GM21576 (cell line): ENCODE measurements at regions not wholly inside any gene's neighbourhood (a gene's known extent, or its start where the extent isn't known, plus 50 kb on each side); places are given as distances from the start of the nearest gene placed in this dataset.

Experiments used
- ATAC-seq: cut with Tn5 transposase; IDR thresholded peaks from one replicate; pipeline ENCODE4 v1.9.1; 2021; ENCODE audit warnings: mild to moderate bottlenecking, moderate library complexity; ENCODE audit not compliant: unreplicated experiment

DNA sequence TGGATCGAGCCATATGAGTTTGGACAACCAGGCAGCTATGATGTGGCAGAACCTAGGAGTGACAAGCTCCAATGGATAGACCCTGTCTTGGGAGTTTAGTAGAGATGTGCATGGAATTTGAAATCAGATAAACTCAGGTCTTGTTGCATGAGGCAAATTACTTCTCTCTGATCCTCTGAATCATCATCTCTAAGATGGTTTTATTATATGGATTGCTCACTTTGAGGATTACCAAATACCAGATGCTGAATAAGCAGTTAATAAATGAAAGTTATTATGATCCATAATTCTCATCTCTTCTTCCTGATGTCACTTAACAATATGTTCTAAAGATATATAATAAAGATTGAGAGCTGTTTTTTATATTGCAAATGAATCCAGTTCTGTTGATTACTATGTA lies 622.2 kb downstream of the NTRK3 start:
- no peak for ATAC-seq

DNA sequence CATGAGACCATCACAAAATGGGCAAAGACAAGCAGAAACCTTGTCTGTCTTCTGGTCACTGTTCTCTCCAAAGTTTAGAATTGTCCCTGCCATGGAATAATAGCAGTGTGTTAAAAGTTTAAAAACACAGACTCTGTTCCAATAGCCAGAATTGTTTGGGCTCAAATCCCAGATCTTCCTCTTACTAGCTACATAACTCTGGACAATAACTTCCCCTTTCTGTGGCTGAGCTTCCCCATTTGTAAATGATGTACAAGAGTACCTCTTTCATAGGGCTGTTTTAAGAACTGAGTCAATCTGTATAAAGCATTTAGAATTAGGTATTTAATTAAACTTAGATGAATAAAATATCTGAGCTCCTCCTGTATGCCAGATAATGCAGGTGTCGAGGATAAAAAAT lies 623.0 kb downstream of the NTRK3 start:
- no peak for ATAC-seq

DNA sequence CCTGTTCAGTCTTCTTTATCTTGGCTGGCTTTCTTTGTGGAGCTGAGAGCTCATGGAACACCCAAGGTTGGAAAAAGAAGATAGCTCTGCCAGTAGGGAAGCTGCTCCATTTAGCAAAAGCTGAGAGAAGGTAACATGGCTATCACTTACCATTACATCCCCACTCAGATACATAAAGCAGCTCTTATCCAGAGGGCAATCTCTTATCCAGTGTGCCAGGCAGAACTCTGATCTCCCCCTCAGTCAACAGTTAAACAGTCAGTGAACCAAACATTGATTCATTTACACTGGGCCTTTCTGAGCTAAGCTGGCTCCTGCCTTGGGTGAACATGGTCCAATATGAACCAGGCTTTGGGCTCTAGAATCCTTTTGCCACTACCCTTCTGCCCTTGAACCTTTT lies 624.2 kb downstream of the NTRK3 start:
- ATAC-seq: no peak

DNA sequence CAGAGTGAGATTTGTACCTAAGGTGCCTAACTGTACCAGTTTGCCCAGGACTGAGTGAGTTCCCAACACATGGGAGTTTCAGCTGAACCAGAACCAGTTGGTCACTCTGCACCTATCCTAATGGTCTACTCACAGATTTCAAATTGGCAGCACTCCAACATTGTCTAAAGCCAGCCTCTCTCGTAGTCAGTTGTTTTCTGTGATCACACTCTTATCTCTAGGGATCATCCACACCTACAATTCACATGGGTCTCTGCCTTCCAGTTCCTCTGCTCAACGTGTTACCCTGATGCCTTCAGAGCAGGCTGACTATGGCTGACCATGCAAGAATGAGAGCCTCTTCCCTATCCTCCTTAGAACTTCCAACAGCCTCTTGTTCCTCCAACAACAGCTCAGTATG lies 624.8 kb downstream of the NTRK3 start:
- ATAC-seq: no peak

DNA sequence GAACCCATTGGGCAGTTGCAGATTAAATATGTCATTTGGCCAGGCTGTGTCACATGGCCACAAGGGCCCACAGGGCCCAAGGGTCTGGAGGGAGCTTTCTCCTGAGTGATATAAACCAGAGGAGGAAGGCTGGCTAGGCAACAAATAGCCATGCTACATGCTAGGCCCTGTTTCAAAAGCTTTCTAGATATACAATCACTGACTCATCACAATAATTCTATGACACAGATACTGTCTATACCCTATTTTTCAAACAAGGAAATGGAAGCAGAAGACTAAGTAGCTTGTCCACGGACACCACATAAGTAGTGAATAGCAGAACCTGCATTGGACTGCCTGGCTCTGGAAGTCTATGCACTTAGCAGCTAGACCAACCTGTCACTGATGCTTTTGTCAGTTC lies 625.4 kb downstream of the NTRK3 start:
- ATAC-seq: no peak

DNA sequence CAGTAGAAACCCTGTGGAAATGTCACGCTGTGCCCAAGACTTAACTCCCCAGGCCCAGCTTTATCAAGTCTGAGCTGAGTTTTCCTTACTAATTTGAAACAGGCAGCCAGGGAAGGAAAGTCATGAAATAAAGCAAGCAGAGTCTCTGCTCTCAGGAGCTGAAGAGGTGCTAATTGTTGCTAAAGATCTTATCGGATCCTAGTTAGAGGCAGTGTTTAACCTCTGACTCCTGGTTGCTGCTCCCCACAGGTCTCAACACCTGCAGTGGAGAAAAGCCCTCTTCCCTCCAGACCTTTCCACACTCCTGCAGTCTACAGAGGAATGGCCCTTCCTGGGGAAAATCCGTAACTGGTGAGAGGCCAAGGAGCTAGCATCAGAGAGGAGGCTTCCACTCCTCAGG lies 628.2 kb downstream of the NTRK3 start:
- no peak for ATAC-seq

DNA sequence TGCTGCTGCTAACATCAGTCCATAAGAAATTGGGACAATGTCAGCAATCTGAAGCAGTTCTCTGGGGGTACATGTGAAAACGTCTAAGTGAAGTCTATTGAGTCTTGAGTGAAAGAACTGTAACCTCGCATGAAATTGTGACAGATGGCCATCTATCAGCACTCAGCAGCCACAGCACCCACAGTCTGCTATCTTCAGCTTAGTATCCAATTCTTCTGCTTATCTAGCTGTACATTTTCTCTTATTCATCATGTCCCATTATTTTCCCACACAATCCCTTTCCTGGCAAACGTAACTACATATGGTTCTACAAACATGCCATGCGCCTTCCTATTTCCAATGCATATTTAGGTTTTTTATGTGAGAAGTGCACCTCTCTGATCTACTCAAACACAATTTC lies 629.7 kb downstream of the NTRK3 start:
- ATAC-seq: no peak

DNA sequence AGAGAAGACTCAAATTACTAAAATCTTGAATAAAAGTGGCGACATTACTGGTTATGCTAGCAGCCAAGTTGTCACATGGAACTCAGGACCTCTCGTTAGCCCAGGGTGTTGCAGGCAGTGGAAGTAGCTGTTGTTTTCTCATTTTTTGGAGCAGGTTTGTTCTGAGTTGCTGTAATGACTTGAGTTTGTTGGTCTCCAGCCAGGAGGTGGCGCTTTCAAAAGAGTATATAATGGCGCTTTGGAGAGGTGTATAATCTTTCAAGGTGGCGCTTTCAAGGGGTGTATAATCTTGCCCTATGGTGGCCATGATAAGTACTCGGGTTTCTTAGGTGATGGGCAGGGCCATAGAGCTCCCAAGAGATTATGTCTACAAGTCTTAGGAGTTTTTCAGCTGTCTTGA lies 632.7 kb downstream of the NTRK3 start:
- no peak for ATAC-seq

DNA sequence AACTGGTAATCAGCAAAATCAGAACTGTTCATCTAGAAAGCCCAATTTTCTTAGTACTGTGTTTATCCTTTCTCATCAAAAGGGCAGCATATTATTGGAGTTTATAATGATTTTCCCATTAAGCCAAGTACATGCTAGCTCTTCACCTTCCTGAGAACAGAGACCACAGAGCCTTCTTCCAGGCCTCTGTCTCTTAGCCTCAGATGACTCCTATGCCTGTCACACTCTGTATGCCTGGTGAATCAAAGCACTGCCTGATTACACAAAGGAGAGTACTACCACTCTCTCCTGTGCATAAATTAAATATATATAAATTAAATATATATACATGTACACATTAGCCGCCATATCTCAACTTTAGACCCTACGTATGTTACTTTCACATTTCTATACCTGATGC lies 636.1 kb downstream of the NTRK3 start:
- ATAC-seq: no peak

DNA sequence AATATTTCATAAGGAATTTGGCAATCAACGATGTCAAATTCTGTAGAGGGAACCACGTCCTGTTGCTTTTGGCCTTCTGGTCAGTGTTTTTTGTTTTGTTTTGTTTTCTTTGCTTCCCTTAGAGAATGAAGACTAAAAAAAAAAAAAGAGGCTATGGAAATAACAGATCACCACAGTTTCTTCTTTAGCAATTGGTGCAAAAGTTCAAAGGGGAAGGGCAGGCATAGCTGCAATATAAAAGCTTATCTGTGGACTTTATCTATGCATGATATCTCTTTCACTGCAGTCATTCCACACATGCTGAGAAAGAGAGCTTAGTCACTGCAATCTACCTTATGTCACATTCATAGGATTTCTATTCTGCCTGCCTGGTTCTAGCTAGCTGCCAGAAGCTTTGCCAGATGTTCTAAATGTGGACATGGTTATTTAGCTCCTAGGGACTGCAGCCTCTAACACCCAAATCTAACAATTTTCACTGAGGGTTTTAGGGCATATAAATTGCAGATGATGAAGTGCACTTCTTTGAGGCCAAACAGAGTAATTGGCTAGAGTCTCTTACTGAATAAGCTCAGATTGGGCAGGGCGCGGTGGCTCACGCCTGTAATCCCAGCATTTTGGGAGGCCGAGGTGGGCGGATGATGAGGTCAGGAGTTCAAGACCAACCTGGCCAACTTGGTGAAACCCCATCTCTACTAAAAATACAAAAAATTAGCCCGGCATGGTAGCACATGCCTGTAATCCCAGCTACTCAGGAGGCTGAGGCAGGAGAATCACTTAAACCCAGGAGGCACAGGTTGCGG lies 637.2 kb downstream of the NTRK3 start:
- no peak for ATAC-seq

DNA sequence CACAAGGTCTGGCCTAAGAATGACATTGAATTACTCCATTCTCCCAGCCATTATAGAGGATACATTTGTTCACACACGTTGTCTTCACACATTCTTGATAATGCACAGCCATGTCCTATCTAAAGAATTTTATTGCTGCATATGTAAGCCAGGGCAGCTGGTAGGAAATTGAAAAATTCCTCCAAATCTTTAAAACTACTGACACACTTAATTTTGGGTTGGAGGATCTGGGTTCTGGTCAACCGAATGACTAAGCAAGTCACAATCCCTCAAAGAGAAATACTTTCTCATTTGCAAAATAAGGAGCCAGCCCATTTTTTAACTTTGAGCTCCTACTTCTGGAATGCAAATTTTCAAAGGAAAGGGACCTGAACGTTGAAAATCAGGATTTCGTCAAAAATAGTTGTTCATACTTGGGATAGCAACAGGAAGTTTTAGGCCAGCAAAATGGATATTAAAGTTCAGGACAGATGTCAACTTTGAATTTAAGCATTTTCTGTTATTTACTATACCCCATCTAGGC lies 638.3 kb downstream of the NTRK3 start:
- ATAC-seq: no peak

DNA sequence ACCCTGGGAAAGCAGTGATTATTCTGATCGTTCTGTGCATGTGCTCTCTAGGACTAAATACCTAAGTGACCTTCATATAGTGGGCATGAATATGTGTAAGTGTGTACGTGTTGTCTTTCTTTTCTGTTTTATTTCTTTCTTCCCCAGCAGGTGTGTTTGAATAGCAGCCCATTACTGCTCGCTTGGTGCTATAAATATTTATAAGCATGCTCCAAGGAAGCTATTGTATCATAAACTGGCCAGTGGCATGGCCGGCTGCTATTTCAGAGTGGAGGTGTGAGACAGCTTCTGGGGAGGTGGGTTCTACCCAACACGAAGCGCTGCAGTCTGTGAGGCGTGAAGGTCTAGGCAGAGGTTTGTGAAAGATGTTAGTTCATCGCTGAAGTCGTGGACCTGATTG lies 641.8 kb downstream of the NTRK3 start:
- no peak for ATAC-seq

DNA sequence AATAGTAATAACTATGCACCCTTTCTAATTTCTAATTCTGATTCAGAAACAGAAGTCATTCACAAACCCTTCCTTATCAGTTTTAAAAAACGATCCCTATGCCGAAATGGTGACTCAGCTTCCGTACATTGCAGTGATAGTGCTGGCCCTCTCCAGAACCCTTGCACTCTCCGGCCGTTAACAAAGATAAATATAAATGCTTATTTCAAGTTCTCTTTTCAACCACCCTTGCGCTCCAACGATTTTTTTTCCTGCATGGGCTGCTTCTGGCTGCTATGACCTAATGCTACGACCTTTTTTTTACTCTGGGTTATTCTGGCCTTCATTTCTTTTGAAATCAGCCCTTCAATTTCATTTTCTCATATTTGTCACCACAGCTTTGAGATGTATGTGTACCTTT lies 646.2 kb downstream of the NTRK3 start:
- ATAC-seq: no peak

DNA sequence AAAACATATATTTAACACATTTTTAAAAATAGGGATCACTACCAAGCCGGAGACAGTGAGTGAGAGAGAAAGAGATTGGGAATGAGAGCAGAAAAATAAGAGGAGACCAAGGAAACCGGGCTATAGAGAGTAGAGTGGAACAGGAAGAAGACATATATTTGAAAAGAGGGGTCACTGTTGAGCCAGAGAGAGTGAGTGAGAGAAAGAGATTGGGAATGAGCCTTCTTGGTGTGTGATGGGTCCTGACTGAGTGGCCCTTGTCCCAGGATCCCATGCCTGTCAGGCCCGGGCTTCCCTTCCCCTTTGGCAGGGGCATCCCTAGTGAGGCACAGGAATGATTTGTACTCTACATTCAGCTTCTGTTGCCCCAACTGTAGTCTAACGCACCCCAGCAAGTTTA lies 646.6 kb downstream of the NTRK3 start:
- no peak for ATAC-seq

DNA sequence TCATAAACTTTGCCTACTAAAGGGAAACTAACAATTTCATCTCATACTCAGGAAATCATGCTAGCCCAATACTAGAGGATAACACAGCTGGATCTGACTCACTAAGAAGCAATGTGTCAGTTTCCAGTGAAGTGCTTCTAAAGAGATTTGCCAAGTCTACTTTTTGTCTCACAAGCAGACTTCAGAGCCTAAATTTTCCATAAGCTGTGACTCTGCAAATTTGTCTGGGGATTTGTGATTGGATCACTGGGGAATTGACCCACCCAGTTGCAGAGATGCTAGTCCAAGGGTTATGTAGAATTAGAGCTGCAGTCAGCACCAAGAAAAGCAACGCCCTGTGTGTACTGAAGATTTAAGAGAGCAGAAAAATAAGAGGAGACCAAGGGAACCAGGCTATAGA lies 647.1 kb downstream of the NTRK3 start:
- ATAC-seq: no peak

DNA sequence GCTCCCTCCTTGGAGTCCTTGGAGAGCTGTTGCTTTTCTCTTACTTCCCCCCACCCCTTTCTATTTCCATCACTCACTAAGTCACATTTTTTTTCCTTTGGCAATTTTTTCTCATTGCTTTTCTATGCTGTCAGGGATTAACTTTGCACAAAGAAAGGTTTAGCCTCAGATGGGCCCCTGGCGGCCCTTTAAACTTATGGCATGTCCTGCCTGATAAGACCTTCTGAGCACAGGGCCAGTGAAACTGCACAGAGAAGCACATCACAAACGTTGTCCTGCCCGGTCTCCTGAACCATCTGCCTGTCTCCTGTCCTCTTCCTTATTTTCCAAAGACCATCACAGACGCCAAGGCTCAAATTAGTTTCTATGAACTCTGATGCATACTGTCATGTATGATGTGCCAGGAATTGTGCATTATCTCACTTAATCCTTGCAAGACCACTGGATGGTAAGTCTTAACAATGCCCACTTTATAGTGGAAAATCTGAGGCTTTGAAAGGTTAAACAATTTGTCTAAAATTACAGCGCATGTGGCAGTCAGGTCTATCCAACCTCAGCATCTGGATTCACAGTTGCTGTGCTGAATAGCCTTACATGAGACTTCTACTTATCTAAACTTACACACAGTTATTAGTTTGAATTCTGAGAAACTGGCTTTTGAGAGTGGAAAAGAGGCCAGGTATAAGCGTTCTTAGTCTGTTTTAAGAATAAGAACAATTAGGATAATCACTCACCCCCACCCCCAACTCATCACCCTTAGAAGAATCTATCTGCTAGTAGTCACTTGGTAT lies 648.1 kb downstream of the NTRK3 start:
- ATAC-seq: no peak

DNA sequence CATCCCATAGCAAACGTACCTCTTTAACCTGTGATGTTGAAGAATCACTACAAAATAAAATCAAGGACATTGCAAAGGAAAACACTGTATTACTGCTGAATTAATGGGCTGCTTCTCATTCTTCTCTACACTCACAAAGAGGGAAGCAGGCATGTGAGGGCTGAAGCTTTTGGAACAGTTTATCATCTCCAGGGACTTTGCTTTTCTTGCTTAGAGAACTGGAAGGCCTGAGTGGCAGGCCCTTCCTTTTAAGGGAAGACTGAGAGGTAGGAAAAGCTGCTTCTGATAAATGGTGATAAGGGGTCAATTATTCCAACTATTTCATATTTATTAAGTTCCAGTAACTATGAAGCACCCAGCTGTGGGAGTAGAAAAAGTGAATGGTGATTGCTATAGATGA lies 649.6 kb downstream of the NTRK3 start:
- no peak for ATAC-seq

DNA sequence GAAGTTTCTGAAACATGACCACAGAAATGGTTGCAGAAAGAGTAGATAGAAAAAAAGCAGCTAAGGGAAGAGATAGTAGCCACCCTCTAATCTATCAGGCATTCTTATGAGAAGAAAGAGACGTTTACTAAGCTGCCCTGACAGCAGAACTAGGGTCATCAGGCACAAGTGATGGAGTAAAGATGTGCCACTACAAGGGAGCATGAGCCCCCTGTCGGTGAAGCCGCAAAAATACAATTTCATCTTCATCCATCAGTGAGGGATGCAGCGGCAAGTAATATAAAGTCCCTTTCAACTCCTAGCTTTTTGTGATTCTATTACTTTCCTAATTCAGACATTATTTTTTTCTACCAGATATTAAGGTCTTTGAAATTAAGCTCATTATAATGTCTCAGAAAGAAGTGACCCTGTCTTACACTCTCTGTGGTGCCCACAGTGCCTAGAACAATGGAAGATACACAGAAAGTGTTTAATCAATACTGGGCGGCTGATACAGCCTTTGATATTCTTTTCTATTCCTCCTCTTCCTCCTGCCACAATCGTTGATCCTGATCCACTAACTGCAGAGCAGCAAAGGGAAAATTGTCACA lies 651.6 kb downstream of the NTRK3 start:
- no peak for ATAC-seq

DNA sequence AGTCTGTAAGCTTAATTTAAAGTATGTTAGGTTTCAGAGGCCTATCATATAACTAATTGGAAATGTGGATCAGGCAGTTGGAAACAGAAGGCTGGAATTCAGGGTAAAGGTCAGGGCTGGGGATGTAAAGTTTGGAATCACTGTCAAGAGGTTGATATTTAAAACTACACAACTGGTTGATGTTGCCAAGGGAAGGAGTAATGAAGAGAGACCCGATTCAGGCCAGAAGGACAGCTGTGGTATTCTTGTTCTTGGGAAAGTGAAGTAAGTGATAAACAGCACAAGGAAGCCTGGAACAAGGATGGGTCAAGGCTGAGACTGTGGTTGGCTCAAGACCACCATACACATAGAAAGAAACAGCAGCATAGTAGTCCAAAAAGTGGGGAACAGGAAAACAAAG lies 654.2 kb downstream of the NTRK3 start:
- no peak for ATAC-seq

DNA sequence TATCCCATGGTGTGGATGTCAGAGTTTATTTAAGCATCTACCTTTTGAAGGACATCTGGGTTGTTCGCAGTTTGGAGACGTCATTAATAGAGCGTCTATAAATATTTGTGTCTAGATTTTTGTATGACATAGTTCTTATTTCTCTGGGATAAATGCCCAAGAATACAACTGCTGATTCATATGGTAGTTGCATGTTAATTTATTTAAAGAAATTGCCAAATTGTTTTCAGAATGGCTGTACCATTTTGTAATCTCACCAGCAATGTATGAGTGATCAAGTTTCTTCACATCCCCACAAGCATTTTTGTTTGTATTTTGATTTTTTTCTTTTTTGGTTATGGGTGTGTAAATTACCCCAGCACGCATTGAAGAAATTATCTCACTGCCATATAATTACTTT lies 656.9 kb downstream of the NTRK3 start:
- ATAC-seq: no peak

DNA sequence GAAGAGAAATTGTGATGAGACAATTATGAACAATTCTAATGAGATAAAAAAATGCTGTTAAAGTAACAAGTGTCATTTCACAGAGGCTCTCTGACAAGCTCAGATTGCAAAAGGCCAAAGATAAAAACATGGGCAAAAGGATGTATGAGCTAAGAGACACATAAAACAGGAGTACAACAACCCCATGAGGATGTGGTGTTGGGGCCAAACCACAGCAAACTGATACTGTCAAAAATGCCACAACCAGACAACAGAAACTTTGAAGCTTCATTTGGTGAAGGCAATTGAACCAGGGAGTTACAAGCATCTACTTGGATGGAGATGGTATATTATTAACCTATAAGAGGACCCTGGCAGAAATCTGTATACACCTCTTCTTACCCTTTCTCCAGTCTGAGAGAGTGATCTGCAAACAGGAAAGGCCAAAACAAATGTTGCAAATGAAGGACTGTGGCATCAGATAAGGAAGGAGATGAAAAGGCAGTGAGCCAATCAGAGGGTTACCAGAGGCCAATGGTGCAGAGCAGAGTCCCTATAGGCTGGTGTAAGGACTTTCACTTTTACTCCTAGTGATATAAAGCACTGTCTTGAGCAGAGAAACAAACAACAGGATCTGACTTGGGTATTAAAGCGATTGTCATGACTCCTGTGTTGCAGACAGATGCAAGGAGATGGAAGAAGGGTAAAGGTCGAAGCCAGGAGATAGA lies 659.0 kb downstream of the NTRK3 start:
- ATAC-seq: no peak
